GM12891 (cell line): ENCODE measurements at regions not wholly inside any gene's neighbourhood (a gene's known extent, or its start where the extent isn't known, plus 50 kb on each side); places are given as distances from the start of the nearest gene placed in this dataset.

Experiments used
- DNase-seq: peaks from one replicate; pipeline ENCODE4 v3.0.0; 2011; ENCODE audit warnings: low spot score; ENCODE audit not compliant: insufficient read length
- FAIRE-seq: peaks from 2 replicates; lab custom pipeline; 2011; peaks lifted over from hg19 to GRCh38; lab: Jason Lieb, UNC
- PAX5 ChIP-seq: IDR thresholded peaks from 2 replicates; pipeline ENCODE4 v1.6.1; 2011; ENCODE audit warnings: low read length, moderate library complexity, mild to moderate bottlenecking; ENCODE audit not compliant: insufficient read depth, severe bottlenecking
- POLR2A ChIP-seq: IDR thresholded peaks from 2 replicates; pipeline ENCODE4 v1.6.1; 2011; ENCODE audit warnings: low read depth, low read length, control low read depth
- POLR2AphosphoS5 ChIP-seq: IDR thresholded peaks from 2 replicates; pipeline ENCODE4 v1.6.1; 2011; ENCODE audit warnings: low read depth, low read length, control low read depth
- POU2F2 ChIP-seq: IDR thresholded peaks from 2 replicates; pipeline ENCODE4 v1.6.1; 2011; ENCODE audit warnings: low read depth, mild to moderate bottlenecking, control low read depth, low read length, moderate library complexity
- SPI1 ChIP-seq: IDR thresholded peaks from 2 replicates; pipeline ENCODE4 v1.6.1; 2011; ENCODE audit warnings: low read depth, low read length, control low read depth
- TAF1 ChIP-seq: IDR thresholded peaks from 2 replicates; pipeline ENCODE4 v1.6.1; 2011; ENCODE audit warnings: low read depth, low read length, control low read depth

GRCh38 chr9:106296426-106296825 lies 566.5 kb upstream of the ZNF462 start:
- FAIRE-seq: no peak
- DNase-seq: no peak
- TF ChIP-seq POU2F2 (no peak), POLR2AphosphoS5 (no peak), TAF1 (no peak), SPI1 (no peak), PAX5 (no peak), POLR2A (no peak)

- DNase-seq (no peak), FAIRE-seq (no peak)
- TF ChIP-seq POLR2A (no peak), POLR2AphosphoS5 (no peak), TAF1 (no peak), PAX5 (no peak), SPI1 (no peak), POU2F2 (no peak)
Measured at GRCh38 chr9:106298997-106299396, 564.0 kb upstream of the ZNF462 start.

GRCh38 chr9:106304401-106304920 lies 558.5 kb upstream of the ZNF462 start:
- FAIRE-seq: no peak

GRCh38 chr9:106305428-106306133 lies 557.4 kb upstream of the ZNF462 start:
- TF ChIP-seq TAF1 (no peak), POLR2AphosphoS5 (no peak), POLR2A (no peak), POU2F2 (no peak), PAX5 (no peak), SPI1 (no peak)
- DNase-seq (no peak), FAIRE-seq (no peak)

More at GRCh38 chr9:106304401-106304920, 558.5 kb upstream of the ZNF462 start:
- no peak for DNase-seq
- no peak for TF ChIP-seq POLR2A
- no peak for TF ChIP-seq SPI1
- no peak for TF ChIP-seq TAF1
- no peak for TF ChIP-seq PAX5
- no peak for TF ChIP-seq POLR2AphosphoS5
- TF ChIP-seq POU2F2: no peak

DNA sequence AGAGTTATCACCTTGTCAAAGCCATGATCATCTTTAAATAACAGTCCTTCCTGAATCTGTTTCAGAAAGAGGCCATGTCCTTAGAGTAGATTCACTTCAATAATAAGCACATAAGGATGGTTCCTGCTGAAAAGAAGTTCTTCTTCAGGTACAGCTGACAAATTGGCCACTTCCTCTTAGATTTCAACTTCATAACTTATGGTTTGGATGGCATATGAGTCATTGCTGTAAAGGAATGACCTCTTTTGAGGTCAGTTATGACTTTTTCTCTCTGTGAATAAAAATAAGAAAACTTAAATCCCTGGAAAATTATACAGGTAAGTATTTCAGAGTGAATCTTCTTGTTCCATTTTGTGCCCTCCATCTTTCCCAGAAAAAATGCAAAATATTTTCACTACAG lies 555.3 kb upstream of the ZNF462 start:
- peak; percentile 47 for FAIRE-seq
- no peak for TF ChIP-seq POU2F2
- no peak for TF ChIP-seq PAX5
- no peak for TF ChIP-seq POLR2AphosphoS5
- TF ChIP-seq TAF1: no peak
- peak; percentile 70 for TF ChIP-seq SPI1
- DNase-seq: no peak

DNA sequence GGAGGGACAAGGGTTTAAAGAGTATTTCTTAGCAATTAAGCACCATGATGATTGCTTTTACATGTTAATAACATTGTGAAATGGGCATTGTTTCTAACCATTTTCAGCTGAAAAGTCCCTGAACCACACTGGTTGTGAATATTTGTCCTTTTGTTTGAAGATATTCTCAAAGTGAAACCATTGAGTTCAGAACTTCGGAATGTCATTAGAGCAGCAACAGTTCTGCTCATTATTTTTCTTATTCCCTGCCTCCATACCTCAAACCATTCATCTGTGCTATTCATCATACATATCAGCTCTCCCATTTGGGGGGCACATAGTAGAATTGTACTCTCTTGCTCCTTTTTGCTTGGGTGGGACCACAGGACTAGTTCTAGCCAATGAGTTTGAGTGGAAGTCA lies 553.0 kb upstream of the ZNF462 start:
- no peak for DNase-seq
- no peak for FAIRE-seq
- TF ChIP-seq POU2F2 (no peak), TAF1 (no peak), SPI1 (no peak), POLR2AphosphoS5 (no peak), PAX5 (no peak), POLR2A (no peak)

GRCh38 chr9:106310782-106311181 lies 552.2 kb upstream of the ZNF462 start:
- TF ChIP-seq SPI1 (peak; percentile 41; the same call in 1 of the 2 replicates), POU2F2 (no peak)
- FAIRE-seq (peak; percentile 76), DNase-seq (no peak)

DNA sequence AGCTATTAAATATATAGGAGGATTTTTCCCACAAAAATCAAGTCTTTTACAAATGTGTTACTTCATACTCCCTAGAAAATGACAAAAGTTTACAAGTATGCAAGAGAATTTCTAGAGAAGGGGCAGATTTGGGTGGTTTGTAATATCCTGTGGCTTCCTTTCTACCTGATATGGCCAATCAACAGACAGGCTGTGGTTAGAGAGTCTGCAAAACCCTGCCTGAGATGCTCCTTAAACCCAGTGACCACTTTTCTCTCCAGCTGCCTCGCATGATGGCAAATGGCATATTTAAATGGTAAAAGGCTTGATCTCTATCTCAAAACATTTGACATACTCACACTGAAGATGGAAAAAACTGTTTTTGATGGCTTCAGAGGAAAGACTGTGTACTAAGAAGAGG lies 550.1 kb upstream of the ZNF462 start:
- TF ChIP-seq PAX5 (no peak), POU2F2 (no peak), POLR2A (no peak), TAF1 (no peak), SPI1 (no peak), POLR2AphosphoS5 (no peak)

GRCh38 chr9:106314476-106314875 lies 548.5 kb upstream of the ZNF462 start:
- no peak for DNase-seq
- TF ChIP-seq POU2F2 (no peak), POLR2AphosphoS5 (no peak), SPI1 (no peak), PAX5 (no peak), POLR2A (no peak), TAF1 (no peak)
- FAIRE-seq: no peak

More for the DNA sequence above, 550.1 kb upstream of the ZNF462 start:
- no peak for FAIRE-seq
- DNase-seq: no peak

DNA sequence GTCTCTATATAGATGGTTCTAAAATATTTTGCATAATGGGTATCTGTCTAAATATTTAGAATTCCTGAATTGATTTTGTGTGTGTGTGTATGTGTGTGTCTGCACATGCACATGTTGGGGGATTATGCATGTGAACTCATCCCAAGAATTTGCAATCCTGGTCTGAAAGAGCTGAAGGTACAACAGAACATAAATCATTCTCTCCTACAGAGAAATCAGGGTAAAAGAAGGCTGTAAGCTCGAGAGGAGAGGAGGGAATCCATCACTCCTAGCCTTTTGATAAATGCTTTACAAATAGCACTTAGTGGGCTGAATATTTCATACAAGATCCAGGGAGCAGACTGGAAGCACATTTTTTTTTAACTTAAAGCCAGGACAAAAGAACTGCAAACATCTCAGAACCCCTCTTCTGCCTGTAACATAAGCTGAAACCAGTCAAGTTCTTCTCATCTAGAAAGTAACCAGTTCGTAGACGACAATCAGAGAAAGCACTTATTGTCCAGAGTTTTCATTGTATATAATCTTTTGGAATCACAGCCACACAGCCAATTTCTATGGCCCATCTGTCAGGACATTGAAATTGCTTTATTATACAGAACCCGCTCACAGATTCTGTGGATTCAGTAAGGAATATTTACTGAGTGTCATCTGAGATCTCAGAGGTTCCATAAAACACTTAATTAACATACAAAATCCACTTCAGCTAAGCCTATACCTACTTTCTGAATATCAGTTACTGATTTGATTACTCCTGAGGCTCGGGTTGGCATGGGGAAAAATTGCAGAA lies 541.4 kb upstream of the ZNF462 start:
- DNase-seq (no peak), FAIRE-seq (no peak)
- TF ChIP-seq PAX5 (no peak), POU2F2 (no peak)
